HEK293 (cell line): ENCODE measurements at regions not wholly inside any gene's neighbourhood (a gene's known extent, or its start where the extent isn't known, plus 50 kb on each side); places are given as distances from the start of the nearest gene placed in this dataset.

Experiments
- CTCF ChIA-PET: fragments of 350-600 bp; formaldehyde crosslinking; extraction: SDS; loops from one replicate; lab custom pipeline; 2021; ENCODE audit warnings: antibody characterized with exemption; lab: Yijun Ruan, JAX
- POLR2A ChIA-PET: fragments of 300-600 bp; formaldehyde crosslinking; extraction: SDS; loops from one replicate; lab custom pipeline; 2020; ENCODE audit warnings: antibody characterized with exemption, inconsistent platforms; lab: Yijun Ruan, JAX
- H3K27ac ChIP-seq: fragments of 200-500 bp; sonication (Bioruptor generic); 2 replicates; pipeline ENCODE4 v1.5.1; 2014; ENCODE audit warnings: low read depth, low read length, control low read depth, inconsistent platforms; ENCODE audit errors: extremely low read depth
- H3K36me3 ChIP-seq, 2 experiments: fragments of 200-500 bp in 1 of 2; sonication (Bioruptor generic) in 1 of 2; 1 replicate in 1 of 2; 2 replicates in 1 of 2; pipeline ENCODE4 v1.5.1; 2014 to 2017; ENCODE audit warnings: inconsistent platforms in 2 of 2, low read length in 2 of 2; ENCODE audit not compliant: control insufficient read depth in 2 of 2, insufficient read depth in 1 of 2
- H3K4me1 ChIP-seq: fragments of 200-500 bp; sonication (Bioruptor generic); 2 replicates; pipeline ENCODE4 v1.5.1; 2014; ENCODE audit warnings: mild to moderate bottlenecking, low read length, inconsistent platforms; ENCODE audit not compliant: control insufficient read depth, insufficient read depth
- H3K4me3 ChIP-seq: 2 replicates; pipeline ENCODE4 v1.5.1; 2011; ENCODE audit warnings: low read depth, mild to moderate bottlenecking, control low read depth, low read length, moderate library complexity
- H3K9me3 ChIP-seq: fragments of 200-500 bp; sonication (Bioruptor generic); 2 replicates; pipeline ENCODE4 v1.5.1; 2014; ENCODE audit warnings: low read depth, low read length, inconsistent platforms; ENCODE audit not compliant: control insufficient read depth, insufficient read depth
- EGR2 ChIP-seq: fragments of 450-650 bp; formaldehyde crosslinking; IDR thresholded peaks from 2 replicates; pipeline ENCODE4 v1.5.1; 2016; ENCODE audit warnings: low read depth, missing biosample characterization, missing genetic modification characterization
- KLF16 ChIP-seq: fragments of 450-650 bp; formaldehyde crosslinking; IDR thresholded peaks from 2 replicates; pipeline ENCODE4 v1.5.1; 2017; ENCODE audit warnings: missing biosample characterization, missing genetic modification characterization
- MEIS1 ChIP-seq: sonication (generic); formaldehyde crosslinking; IDR thresholded peaks from 2 replicates; pipeline ENCODE4 v1.8.1; 2022; ENCODE audit warnings: missing genetic modification reagents, mild to moderate bottlenecking, borderline replicate concordance
- MZF1 ChIP-seq: fragments of 450-650 bp; formaldehyde crosslinking; IDR thresholded peaks from 2 replicates; pipeline ENCODE4 v1.5.1; 2017; ENCODE audit warnings: missing biosample characterization, missing genetic modification characterization, borderline replicate concordance
- SP7 ChIP-seq: fragments of 450-650 bp; formaldehyde crosslinking; IDR thresholded peaks from 2 replicates; pipeline ENCODE4 v1.5.1; 2016; ENCODE audit warnings: missing biosample characterization, missing genetic modification characterization
- TRIM28 ChIP-seq: IDR thresholded peaks from 2 replicates; pipeline ENCODE4 v1.6.1; 2011; ENCODE audit warnings: low read length, control low read depth, borderline replicate concordance
- TSHZ1 ChIP-seq: fragments of 450-650 bp; formaldehyde crosslinking; IDR thresholded peaks from 2 replicates; pipeline ENCODE4 v1.5.1; 2016; ENCODE audit warnings: missing biosample characterization, missing genetic modification characterization, borderline replicate concordance
- ZBTB48 ChIP-seq: fragments of 450-650 bp; formaldehyde crosslinking; IDR thresholded peaks from 2 replicates; pipeline ENCODE4 v1.5.1; 2016; ENCODE audit warnings: missing biosample characterization, missing genetic modification characterization
- ZBTB6 ChIP-seq: fragments of 450-650 bp; formaldehyde crosslinking; IDR thresholded peaks from 2 replicates; pipeline ENCODE4 v1.5.1; 2017; ENCODE audit warnings: missing biosample characterization, missing genetic modification characterization
- ZEB2 ChIP-seq: fragments of 450-650 bp; formaldehyde crosslinking; IDR thresholded peaks from 2 replicates; pipeline ENCODE4 v1.5.1; 2016; ENCODE audit warnings: missing biosample characterization, missing genetic modification characterization
- ZFP3 ChIP-seq: fragments of 450-650 bp; formaldehyde crosslinking; IDR thresholded peaks from 2 replicates; pipeline ENCODE4 v1.5.1; 2016; ENCODE audit warnings: low read depth, missing biosample characterization, missing genetic modification characterization
- ZNF121 ChIP-seq: fragments of 450-650 bp; formaldehyde crosslinking; IDR thresholded peaks from 2 replicates; pipeline ENCODE4 v1.5.1; 2016; ENCODE audit warnings: missing biosample characterization, missing genetic modification characterization
- ZNF133 ChIP-seq: fragments of 450-650 bp; formaldehyde crosslinking; IDR thresholded peaks from 2 replicates; pipeline ENCODE4 v1.5.1; 2016; ENCODE audit warnings: missing biosample characterization, missing genetic modification characterization
- ZNF148 ChIP-seq: fragments of 450-650 bp; formaldehyde crosslinking; IDR thresholded peaks from 2 replicates; pipeline ENCODE4 v1.5.0; 2017; ENCODE audit warnings: missing biosample characterization, missing genetic modification characterization, borderline replicate concordance
- ZNF211 ChIP-seq: fragments of 450-650 bp; formaldehyde crosslinking; IDR thresholded peaks from 2 replicates; pipeline ENCODE4 v1.5.1; 2016; ENCODE audit warnings: low read depth, missing biosample characterization, missing genetic modification characterization
- ZNF280C ChIP-seq: fragments of 450-650 bp; formaldehyde crosslinking; IDR thresholded peaks from 2 replicates; pipeline ENCODE4 v1.5.1; 2016; ENCODE audit warnings: missing biosample characterization, missing genetic modification characterization
- ZNF292 ChIP-seq: fragments of 450-650 bp; formaldehyde crosslinking; IDR thresholded peaks from 2 replicates; pipeline ENCODE4 v1.5.1; 2016; ENCODE audit warnings: low read depth, missing biosample characterization, missing genetic modification characterization, borderline replicate concordance
- ZNF335 ChIP-seq: fragments of 450-650 bp; formaldehyde crosslinking; conservative IDR thresholded peaks from 2 replicates; pipeline ENCODE4 v1.5.1; 2016; ENCODE audit warnings: missing biosample characterization, missing genetic modification characterization
- ZNF404 ChIP-seq: fragments of 450-650 bp; formaldehyde crosslinking; IDR thresholded peaks from 2 replicates; pipeline ENCODE4 v1.5.1; 2017; ENCODE audit warnings: missing biosample characterization, missing genetic modification characterization
- ZNF513 ChIP-seq: fragments of 450-650 bp; IDR thresholded peaks from 2 replicates; pipeline ENCODE4 v1.5.1; 2018; ENCODE audit warnings: missing biosample characterization, missing genetic modification characterization
- ZNF600 ChIP-seq: fragments of 450-650 bp; formaldehyde crosslinking; IDR thresholded peaks from 2 replicates; pipeline ENCODE4 v1.5.1; 2016; ENCODE audit warnings: missing biosample characterization, missing genetic modification characterization
- ZNF621 ChIP-seq: fragments of 450-650 bp; formaldehyde crosslinking; IDR thresholded peaks from 2 replicates; pipeline ENCODE4 v1.5.1; 2017; ENCODE audit warnings: missing biosample characterization, missing genetic modification characterization
- ZNF707 ChIP-seq: fragments of 450-650 bp; formaldehyde crosslinking; IDR thresholded peaks from 2 replicates; pipeline ENCODE4 v1.5.1; 2016; ENCODE audit warnings: missing biosample characterization, missing genetic modification characterization
- ZNF791 ChIP-seq: fragments of 450-650 bp; formaldehyde crosslinking; IDR thresholded peaks from 2 replicates; pipeline ENCODE4 v1.5.1; 2016; ENCODE audit warnings: missing biosample characterization, missing genetic modification characterization
- ZSCAN23 ChIP-seq: fragments of 450-650 bp; formaldehyde crosslinking; IDR thresholded peaks from 2 replicates; pipeline ENCODE4 v1.5.1; 2016; ENCODE audit warnings: missing biosample characterization, missing genetic modification characterization
- TF ChIP-seq, protein P1 (sequence below): fragments of 450-650 bp; formaldehyde crosslinking; IDR thresholded peaks from 2 replicates; pipeline ENCODE4 v1.5.1; 2016; ENCODE audit warnings: missing biosample characterization, missing genetic modification characterization

GRCh38 chr5:20087299-20087698 is 99.3 kb upstream of the CDH18 start:
- no peaks in the 10 kb centered on the region for H3K9me3 ChIP-seq
- TF ChIP-seq SP7 (no peak), ZNF211 (tag by site-specific recombination) (no peak), ZNF335 (tag by site-specific recombination) (no peak), TRIM28 (no peak), ZBTB48 (tag by site-specific recombination) (no peak), ZNF133 (no peak), ZNF513 (tag by site-specific recombination) (no peak), ZBTB6 (tag by site-specific recombination) (no peak), MZF1 (no peak), TSHZ1 (tag by site-specific recombination) (no peak), ZNF404 (tag by site-specific recombination) (no peak)
- TF ChIP-seq, all 188 proteins: peak for 0
- ChIA-PET POLR2A (no interaction called here), CTCF (no interaction called here)
- Histone ChIP-seq H3K27ac (no peak overlapping the region), H3K4me1 (no peaks in the 10 kb centered on the region), H3K4me3 (no peak overlapping the region), H3K36me3 (no peaks in the 10 kb centered on the region)

GRCh38 chr5:20077186-20077585 is 89.2 kb upstream of the CDH18 start:
- POLR2A ChIA-PET = no interaction called here
- H3K4me1 ChIP-seq = no peaks in the 10 kb centered on the region
- no peaks in the 10 kb centered on the region for H3K36me3 ChIP-seq
- H3K27ac ChIP-seq = no peak overlapping the region
- H3K4me3 ChIP-seq = no peak overlapping the region
- no peaks in the 10 kb centered on the region for H3K9me3 ChIP-seq
- CTCF ChIA-PET = no interaction called here
- TF ChIP-seq ZFP3 (tag by site-specific recombination) = no peak
- TF ChIP-seq KLF16 (tag by site-specific recombination) = no peak
- TF ChIP-seq ZNF621 (tag by site-specific recombination) = no peak
- no peak for TF ChIP-seq EGR2 (tag by site-specific recombination)
- TF ChIP-seq ZEB2 = no peak
- no peak for TF ChIP-seq ZNF148 (tag by site-specific recombination)
- TF ChIP-seq ZSCAN23 (tag by site-specific recombination) = no peak
- TF ChIP-seq ZNF292 (tag by site-specific recombination) = no peak
- no peak for TF ChIP-seq ZNF707 (tag by site-specific recombination)
- TF ChIP-seq MEIS1 (CRISPR knock-in tag) = no peak
- TF ChIP-seq ZNF600 (tag by site-specific recombination) = no peak
- TF ChIP-seq, protein P1, sequence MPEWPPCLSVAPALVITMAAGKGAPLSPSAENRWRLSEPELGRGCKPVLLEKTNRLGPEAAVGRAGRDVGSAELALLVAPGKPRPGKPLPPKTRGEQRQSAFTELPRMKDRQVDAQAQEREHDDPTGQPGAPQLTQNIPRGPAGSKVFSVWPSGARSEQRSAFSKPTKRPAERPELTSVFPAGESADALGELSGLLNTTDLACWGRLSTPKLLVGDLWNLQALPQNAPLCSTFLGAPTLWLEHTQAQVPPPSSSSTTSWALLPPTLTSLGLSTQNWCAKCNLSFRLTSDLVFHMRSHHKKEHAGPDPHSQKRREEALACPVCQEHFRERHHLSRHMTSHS = no peak
- no peak for TF ChIP-seq ZNF121
- TF ChIP-seq ZNF280C (tag by site-specific recombination) = no peak
- TF ChIP-seq ZNF791 (tag by site-specific recombination) = no peak
- no peak for TF ChIP-seq MZF1
